ENCODE measurements at regions not wholly inside any gene's neighbourhood (a gene's known extent, or its start where the extent isn't known, plus 50 kb on each side); places are given as distances from the start of the nearest gene placed in this dataset.

- peaks cover 5% of the 10 kb centered on the region for H3K27me3 Mint-ChIP-seq
- CTCF ChIA-PET, result no interaction called here
- H3K36me3 Mint-ChIP-seq (ENCODE audit: low read depth), result no peaks in the 10 kb centered on the region
- H3K9me3 Mint-ChIP-seq, result no peaks in the 10 kb centered on the region
- no peaks in the 10 kb centered on the region for H3K4me1 Mint-ChIP-seq (ENCODE audit: low read depth)
- DNase-seq (no peak), ATAC-seq (no peak)
- no peak overlapping the region for H3K4me3 Mint-ChIP-seq
- POLR2A ChIA-PET, result no interaction called here
- TF ChIP-seq CTCF (IDR thresholded peaks at IDR 0.05), result no peak
- intact Hi-C loops (cut with micrococcal nuclease), result no loop called here
- H3K27ac Mint-ChIP-seq, result no peak overlapping the region
Observed at GRCh38 chr19:28294395-28294794, 918.6 kb downstream of the UQCRFS1 start.

GRCh38 chr19:28293685-28294084 is 919.3 kb downstream of the UQCRFS1 start:
- H3K27ac Mint-ChIP-seq, result no peak overlapping the region
- H3K27me3 Mint-ChIP-seq, result peaks cover 5% of the 10 kb centered on the region
- TF ChIP-seq CTCF (IDR thresholded peaks at IDR 0.05), result no peak
- ChIA-PET POLR2A (no interaction called here), CTCF (no interaction called here)
- H3K4me1 Mint-ChIP-seq (ENCODE audit: low read depth), result no peaks in the 10 kb centered on the region
- no peaks in the 10 kb centered on the region for H3K9me3 Mint-ChIP-seq
- H3K36me3 Mint-ChIP-seq (ENCODE audit: low read depth), result no peaks in the 10 kb centered on the region
- no peak overlapping the region for H3K4me3 Mint-ChIP-seq
- DNase-seq, result no peak
- no peak for ATAC-seq
- intact Hi-C loops (cut with micrococcal nuclease), result no loop called here

GRCh38 chr19:28292822-28293500 is 920.0 kb downstream of the UQCRFS1 start:
- Mint-ChIP-seq H3K4me1 (ENCODE audit: low read depth) (no peaks in the 10 kb centered on the region), H3K4me3 (no peak overlapping the region), H3K9me3 (no peaks in the 10 kb centered on the region), H3K27me3 (peaks cover 5% of the 10 kb centered on the region), H3K27ac (no peak overlapping the region), H3K36me3 (ENCODE audit: low read depth) (no peaks in the 10 kb centered on the region)
- POLR2A ChIA-PET, result no interaction called here
- ATAC-seq (no peak), DNase-seq (no peak)
- intact Hi-C loops (cut with micrococcal nuclease), result no loop called here
- CTCF ChIA-PET, result no interaction called here
- no peak for TF ChIP-seq CTCF (IDR thresholded peaks at IDR 0.05)

- POLR2A ChIA-PET, result no interaction called here
- Mint-ChIP-seq H3K4me1 (ENCODE audit: low read depth) (no peaks in the 10 kb centered on the region), H3K27ac (no peak overlapping the region), H3K36me3 (ENCODE audit: low read depth) (no peaks in the 10 kb centered on the region), H3K4me3 (no peak overlapping the region), H3K27me3 (peaks cover 2% of the 10 kb centered on the region), H3K9me3 (no peaks in the 10 kb centered on the region)
- no peak for TF ChIP-seq CTCF (IDR thresholded peaks at IDR 0.05)
- CTCF ChIA-PET, result no interaction called here
- no peak for ATAC-seq
- intact Hi-C loops (cut with micrococcal nuclease), result no loop called here
- DNase-seq, result no peak
Observed at GRCh38 chr19:28291874-28292273, 921.1 kb downstream of the UQCRFS1 start.

- Mint-ChIP-seq H3K9me3 (no peaks in the 10 kb centered on the region), H3K4me3 (no peak overlapping the region), H3K27me3 (no peaks in the 10 kb centered on the region), H3K27ac (no peak overlapping the region), H3K4me1 (ENCODE audit: low read depth) (no peaks in the 10 kb centered on the region), H3K36me3 (ENCODE audit: low read depth) (no peaks in the 10 kb centered on the region)
- DNase-seq (no peak), ATAC-seq (no peak)
- ChIA-PET POLR2A (no interaction called here), CTCF (no interaction called here)
- intact Hi-C loops (cut with micrococcal nuclease), result no loop called here
- no peak for TF ChIP-seq CTCF (IDR thresholded peaks at IDR 0.05)
Observed at GRCh38 chr19:28290963-28291657, 921.8 kb downstream of the UQCRFS1 start.

All from activated CD8-positive, alpha-beta T cell treated with anti-CD3 and anti-CD28 coated beads for 36 hours (primary cell).